ENCODE measurements at regions not wholly inside any gene's neighbourhood (a gene's known extent, or its start where the extent isn't known, plus 50 kb on each side); places are given as distances from the start of the nearest gene placed in this dataset.

DNA sequence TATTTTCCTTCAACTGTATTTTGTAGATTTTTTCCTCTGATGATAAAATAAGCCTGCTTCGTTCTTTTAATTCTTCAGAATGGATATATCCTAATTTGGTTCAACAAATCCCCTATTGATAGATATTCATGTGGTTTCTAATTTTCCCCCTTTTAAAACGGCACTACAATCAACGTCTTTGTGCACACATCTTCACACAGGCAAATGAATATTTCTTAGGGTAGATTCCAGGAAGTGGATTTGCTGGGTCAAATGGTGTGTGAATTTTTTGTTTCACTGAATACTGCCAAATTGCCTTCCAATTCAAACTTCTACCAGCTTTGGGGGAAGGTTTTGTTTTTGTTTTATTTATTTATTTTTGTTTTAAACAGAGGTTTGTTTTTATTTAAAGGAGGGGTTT, 287.2 kb downstream of the FOXO1 start:
- no peaks in the 10 kb centered on the region for H3K36me3 ChIP-seq
- no peaks in the 10 kb centered on the region for H3K4me1 ChIP-seq (replicated peaks)
- WGBS: 66% methylated on average over 3 of the region's 3 CpGs
- DNase-seq (ENCODE audit: low spot score): no peak
- intact Hi-C loops (cut with DNase I): no loop called here
- no peak overlapping the region for H3K4me3 ChIP-seq
- H3K27me3 ChIP-seq (replicated peaks; ENCODE audit: insufficient read depth): no peaks in the 10 kb centered on the region
- no peaks in the 10 kb centered on the region for H3K9me3 ChIP-seq
- TF ChIP-seq CTCF (IDR thresholded peaks at IDR 0.05) (no peak), POLR2A (IDR thresholded peaks at IDR 0.05) (no peak), POLR2AphosphoS5 (IDR thresholded peaks at IDR 0.05) (no peak)
- H3K27ac ChIP-seq: no peak overlapping the region

DNA sequence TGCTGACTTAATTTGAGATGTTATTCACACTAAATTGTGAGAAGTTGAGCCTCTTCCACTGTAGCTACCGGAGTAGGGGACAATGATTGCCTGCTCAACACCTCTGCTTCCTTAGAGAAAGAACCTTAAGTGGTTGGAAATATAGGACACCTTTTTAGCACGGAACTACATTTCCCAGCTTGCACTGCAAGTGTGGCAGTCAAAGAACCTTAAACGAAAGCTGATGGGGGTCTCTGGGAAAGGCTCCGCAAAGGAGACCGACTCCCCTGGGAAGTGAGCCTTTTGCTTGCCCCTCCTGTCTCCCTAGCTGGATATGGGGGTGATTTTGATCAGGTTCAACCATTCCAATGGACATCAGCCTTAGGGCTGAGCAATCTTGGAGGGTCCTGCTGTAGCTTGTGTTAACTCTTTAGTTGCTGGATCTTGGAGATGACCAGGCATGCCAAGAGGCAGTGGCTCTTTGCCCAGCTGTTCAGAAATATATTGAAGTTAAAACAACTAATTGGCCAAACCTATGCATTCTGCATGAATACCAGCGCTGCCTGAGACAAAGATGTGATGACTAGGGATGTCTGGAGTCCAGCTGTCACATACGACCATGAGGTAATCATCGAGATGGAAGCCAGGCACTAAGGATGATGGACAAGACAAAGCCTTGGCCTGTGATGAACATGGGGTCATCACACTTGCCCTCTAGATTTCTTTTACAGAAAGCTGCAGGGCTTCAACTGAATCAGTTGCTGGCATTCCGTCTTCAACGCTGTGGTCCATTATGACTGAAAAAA, 286.5 kb downstream of the FOXO1 start:
- WGBS: 73% methylated on average over 10 of the region's 10 CpGs
- no peaks in the 10 kb centered on the region for H3K36me3 ChIP-seq
- H3K27ac ChIP-seq: no peak overlapping the region
- intact Hi-C loops (cut with DNase I): no loop called here
- no peaks in the 10 kb centered on the region for H3K27me3 ChIP-seq (replicated peaks; ENCODE audit: insufficient read depth)
- no peaks in the 10 kb centered on the region for H3K4me1 ChIP-seq (replicated peaks)
- H3K4me3 ChIP-seq: no peak overlapping the region
- no peak for DNase-seq (ENCODE audit: low spot score)
- TF ChIP-seq POLR2AphosphoS5 (IDR thresholded peaks at IDR 0.05): no peak
- TF ChIP-seq CTCF (IDR thresholded peaks at IDR 0.05): no peak
- TF ChIP-seq POLR2A (IDR thresholded peaks at IDR 0.05): no peak
- H3K9me3 ChIP-seq: no peaks in the 10 kb centered on the region

GRCh38 chr13:40381935-40382764, 284.3 kb downstream of the FOXO1 start:
- H3K27ac ChIP-seq: no peak overlapping the region

GRCh38 chr13:40383132-40383531, 283.3 kb downstream of the FOXO1 start:
- intact Hi-C loops (cut with DNase I): no loop called here
- Histone ChIP-seq H3K27ac (no peak overlapping the region), H3K36me3 (no peaks in the 10 kb centered on the region), H3K27me3 (replicated peaks; ENCODE audit: insufficient read depth) (no peaks in the 10 kb centered on the region), H3K4me3 (no peak overlapping the region), H3K9me3 (no peaks in the 10 kb centered on the region), H3K4me1 (replicated peaks) (no peaks in the 10 kb centered on the region)
- TF ChIP-seq CTCF (IDR thresholded peaks at IDR 0.05) (no peak), POLR2AphosphoS5 (IDR thresholded peaks at IDR 0.05) (no peak), POLR2A (IDR thresholded peaks at IDR 0.05) (no peak)
- DNase-seq (ENCODE audit: low spot score): no peak
- WGBS: 46% methylated on average over 7 of the region's 7 CpGs

More at GRCh38 chr13:40381935-40382764, 284.3 kb downstream of the FOXO1 start:
- H3K4me3 ChIP-seq: no peak overlapping the region
- TF ChIP-seq POLR2AphosphoS5 (IDR thresholded peaks at IDR 0.05) (no peak), POLR2A (IDR thresholded peaks at IDR 0.05) (no peak), CTCF (IDR thresholded peaks at IDR 0.05) (no peak)
- intact Hi-C loops (cut with DNase I): no loop called here
- WGBS: 96% methylated on average over 27 of the region's 27 CpGs
- no peaks in the 10 kb centered on the region for H3K9me3 ChIP-seq
- no peaks in the 10 kb centered on the region for H3K36me3 ChIP-seq
- DNase-seq (ENCODE audit: low spot score): no peak
- H3K27me3 ChIP-seq (replicated peaks; ENCODE audit: insufficient read depth): no peaks in the 10 kb centered on the region
- no peaks in the 10 kb centered on the region for H3K4me1 ChIP-seq (replicated peaks)
